Esophagus muscularis mucosa (tissue), 4 donors: ENCODE measurements at regions not wholly inside any gene's neighbourhood (a gene's known extent, or its start where the extent isn't known, plus 50 kb on each side); places are given as distances from the start of the nearest gene placed in this dataset.

Source experiments
- EP300 ChIP-seq: sonication (generic); formaldehyde crosslinking; IDR thresholded peaks from one replicate; pipeline ENCODE4 v1.6.1; 2017; ENCODE audit warnings: antibody characterized with exemption
- POLR2A ChIP-seq: fragments of 450-650 bp; IDR thresholded peaks from one replicate; pipeline ENCODE4 v1.6.1; 2017; ENCODE audit warnings: antibody characterized with exemption, moderate library complexity, mild to moderate bottlenecking, low read depth
- POLR2AphosphoS5 ChIP-seq, 2 donors: sonication (generic); formaldehyde crosslinking; IDR thresholded peaks; one replicate each; pipeline ENCODE4 v1.6.1; 2017; ENCODE audit warnings: antibody characterized with exemption in 2 of 2
- TF ChIP-seq, protein P1 (sequence below), 3 experiments: fragments of 200-600 bp in 2 of 3; fragments of 450-650 bp in 1 of 3; sonication (generic) in 2 of 3; IDR thresholded peaks; one replicate each; pipeline ENCODE4 v1.5.1; 2017 to 2019; ENCODE audit warnings: antibody characterized with exemption in 3 of 3, mild to moderate bottlenecking in 2 of 3, moderate library complexity in 1 of 3

- TF ChIP-seq, protein P1, sequence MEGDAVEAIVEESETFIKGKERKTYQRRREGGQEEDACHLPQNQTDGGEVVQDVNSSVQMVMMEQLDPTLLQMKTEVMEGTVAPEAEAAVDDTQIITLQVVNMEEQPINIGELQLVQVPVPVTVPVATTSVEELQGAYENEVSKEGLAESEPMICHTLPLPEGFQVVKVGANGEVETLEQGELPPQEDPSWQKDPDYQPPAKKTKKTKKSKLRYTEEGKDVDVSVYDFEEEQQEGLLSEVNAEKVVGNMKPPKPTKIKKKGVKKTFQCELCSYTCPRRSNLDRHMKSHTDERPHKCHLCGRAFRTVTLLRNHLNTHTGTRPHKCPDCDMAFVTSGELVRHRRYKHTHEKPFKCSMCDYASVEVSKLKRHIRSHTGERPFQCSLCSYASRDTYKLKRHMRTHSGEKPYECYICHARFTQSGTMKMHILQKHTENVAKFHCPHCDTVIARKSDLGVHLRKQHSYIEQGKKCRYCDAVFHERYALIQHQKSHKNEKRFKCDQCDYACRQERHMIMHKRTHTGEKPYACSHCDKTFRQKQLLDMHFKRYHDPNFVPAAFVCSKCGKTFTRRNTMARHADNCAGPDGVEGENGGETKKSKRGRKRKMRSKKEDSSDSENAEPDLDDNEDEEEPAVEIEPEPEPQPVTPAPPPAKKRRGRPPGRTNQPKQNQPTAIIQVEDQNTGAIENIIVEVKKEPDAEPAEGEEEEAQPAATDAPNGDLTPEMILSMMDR (IDR thresholded peaks at IDR 0.05) = no peak
- no peak for TF ChIP-seq POLR2A
- TF ChIP-seq POLR2AphosphoS5 (IDR thresholded peaks at IDR 0.05) = no peak
- no peak for TF ChIP-seq EP300
Observed at GRCh38 chr4:187010052-187010451, 286.4 kb upstream of the FAT1 start.
